DND-41 (cell line): ENCODE measurements at regions not wholly inside any gene's neighbourhood (a gene's known extent, or its start where the extent isn't known, plus 50 kb on each side); places are given as distances from the start of the nearest gene placed in this dataset.
"Not testable (repeated sequence)": the region's sequence is repeated elsewhere in the genome, so short reads cannot be mapped to it uniquely, and the experiment has no call there.

ENCODE experiments used
- ATAC-seq: fragments of 200-7000 bp; cut with Tn5 transposase; 3 replicates; pipeline ENCODE4 v1.9.1; 2021; ENCODE audit warnings: low read depth; ENCODE audit not compliant: insufficient read depth
- DNase-seq: peaks from one replicate; pipeline ENCODE4 v3.0.0-alpha.2; 2020
- H2AFZ ChIP-seq: 2 replicates; pipeline ENCODE4 v1.6.0; 2012; ENCODE audit warnings: low read depth, low read length
- H3K27ac ChIP-seq: 2 replicates; pipeline ENCODE4 v1.5.1; 2012; ENCODE audit warnings: low read length, inconsistent platforms
- H3K27me3 ChIP-seq: fragments of 200-600 bp; sonication (generic); 2 replicates; pipeline ENCODE4 v1.6.0; 2012; ENCODE audit warnings: low read length, mild to moderate bottlenecking, inconsistent platforms; ENCODE audit not compliant: insufficient read depth, poor library complexity
- H3K36me3 ChIP-seq: 2 replicates; pipeline ENCODE4 v1.5.1; 2012; ENCODE audit warnings: low read length, inconsistent platforms; ENCODE audit not compliant: insufficient read depth
- H3K4me1 ChIP-seq: 2 replicates; pipeline ENCODE4 v1.5.1; 2012; ENCODE audit warnings: mild to moderate bottlenecking, low read length; ENCODE audit not compliant: insufficient read depth
- H3K4me2 ChIP-seq: 2 replicates; pipeline ENCODE4 v1.6.0; 2012; ENCODE audit warnings: mild to moderate bottlenecking, moderate library complexity, low read length, inconsistent platforms; ENCODE audit not compliant: insufficient read depth
- H3K4me3 ChIP-seq, 2 experiments: fragments of 200-600 bp in 1 of 2; shearing (Covaris generic) in 1 of 2; 2 replicates each; pipeline ENCODE4 v1.5.1; 2012 to 2016; ENCODE audit warnings: inconsistent platforms in 2 of 2, low read length in 2 of 2, mild to moderate bottlenecking in 2 of 2, low read depth in 1 of 2, moderate library complexity in 1 of 2
- H3K79me2 ChIP-seq: 2 replicates; pipeline ENCODE4 v1.6.0; 2012; ENCODE audit warnings: low read length, inconsistent platforms; ENCODE audit not compliant: insufficient read depth
- H3K9ac ChIP-seq: 2 replicates; pipeline ENCODE4 v1.6.0; 2012; ENCODE audit warnings: low read depth, mild to moderate bottlenecking, inconsistent platforms, low read length, moderate library complexity
- H3K9me3 ChIP-seq: 2 replicates; pipeline ENCODE4 v1.5.1; 2012; ENCODE audit warnings: low read length, moderate library complexity, mild to moderate bottlenecking, inconsistent platforms; ENCODE audit not compliant: insufficient read depth, severe bottlenecking
- H4K20me1 ChIP-seq: 2 replicates; pipeline ENCODE4 v1.6.0; 2012; ENCODE audit warnings: low read length; ENCODE audit not compliant: insufficient read depth
- CTCF ChIP-seq: IDR thresholded peaks from 2 replicates; pipeline ENCODE4 v1.5.1; 2012; ENCODE audit warnings: borderline replicate concordance, low read length, moderate library complexity, mild to moderate bottlenecking; ENCODE audit not compliant: poor library complexity, severe bottlenecking; ENCODE audit errors: extremely low read depth
- EZH2 ChIP-seq: IDR thresholded peaks from 3 replicates; pipeline ENCODE4 v1.6.1; 2012; ENCODE audit warnings: borderline replicate concordance, low read depth, mild to moderate bottlenecking, moderate library complexity, low read length, inconsistent platforms; ENCODE audit not compliant: severe bottlenecking

GRCh38 chrX:134045372-134045771 lies 60.0 kb upstream of the GPC3 start:
- H2AFZ ChIP-seq, ATAC-seq, H3K36me3 ChIP-seq, H3K9ac ChIP-seq, H4K20me1 ChIP-seq, H3K4me3 ChIP-seq, DNase-seq, H3K9me3 ChIP-seq, H3K27ac ChIP-seq, H3K79me2 ChIP-seq, H3K4me2 ChIP-seq, H3K4me1 ChIP-seq, H3K27me3 ChIP-seq: not testable (repeated sequence)

- not testable (repeated sequence) for H3K79me2 ChIP-seq, H3K9ac ChIP-seq, H3K4me1 ChIP-seq, H3K36me3 ChIP-seq, H4K20me1 ChIP-seq, H3K9me3 ChIP-seq, H3K27me3 ChIP-seq, DNase-seq, H2AFZ ChIP-seq, H3K4me3 ChIP-seq, H3K4me2 ChIP-seq, H3K27ac ChIP-seq, ATAC-seq
Measured at GRCh38 chrX:134067107-134067506, 81.7 kb upstream of the GPC3 start.

- H3K4me3 ChIP-seq, H2AFZ ChIP-seq, H3K4me1 ChIP-seq, H3K36me3 ChIP-seq, H4K20me1 ChIP-seq, H3K9me3 ChIP-seq, DNase-seq, H3K27ac ChIP-seq, ATAC-seq, H3K79me2 ChIP-seq, H3K9ac ChIP-seq, H3K4me2 ChIP-seq, H3K27me3 ChIP-seq: not testable (repeated sequence)
- TF ChIP-seq CTCF = peak; percentile 16
Measured at GRCh38 chrX:134071899-134072298, 86.5 kb upstream of the GPC3 start.

- H3K79me2 ChIP-seq = no peaks in the 10 kb centered on the region
- no peak overlapping the region for H3K9ac ChIP-seq
- H3K4me2 ChIP-seq = no peak overlapping the region
- H3K36me3 ChIP-seq = no peaks in the 10 kb centered on the region
- DNase-seq (no peak), ATAC-seq (no peak)
- no peaks in the 10 kb centered on the region for H4K20me1 ChIP-seq
- H3K27me3 ChIP-seq = no peaks in the 10 kb centered on the region
- TF ChIP-seq CTCF = no peak
- no peak for TF ChIP-seq EZH2
- peaks cover 6% of the 10 kb centered on the region for H3K9me3 ChIP-seq
- no peak overlapping the region for H3K27ac ChIP-seq
- no peak overlapping the region for H2AFZ ChIP-seq
- no peak overlapping the region for H3K4me3 ChIP-seq
- H3K4me1 ChIP-seq = no peaks in the 10 kb centered on the region
Measured at GRCh38 chrX:134073341-134073740, 87.9 kb upstream of the GPC3 start.

- H3K4me2 ChIP-seq = no peak overlapping the region
- no peak overlapping the region for H3K4me3 ChIP-seq
- no peaks in the 10 kb centered on the region for H3K4me1 ChIP-seq
- H4K20me1 ChIP-seq = no peaks in the 10 kb centered on the region
- no peaks in the 10 kb centered on the region for H3K27me3 ChIP-seq
- no peak for ATAC-seq
- H2AFZ ChIP-seq = no peak overlapping the region
- no peaks in the 10 kb centered on the region for H3K79me2 ChIP-seq
- TF ChIP-seq CTCF = no peak
- no peak for TF ChIP-seq EZH2
- DNase-seq = no peak
- H3K9ac ChIP-seq = no peak overlapping the region
- no peaks in the 10 kb centered on the region for H3K36me3 ChIP-seq
- H3K9me3 ChIP-seq = peaks cover 6% of the 10 kb centered on the region
- no peak overlapping the region for H3K27ac ChIP-seq
Measured at GRCh38 chrX:134074151-134074550, 88.8 kb upstream of the GPC3 start.
